ENCODE measurements at regions not wholly inside any gene's neighbourhood (a gene's known extent, or its start where the extent isn't known, plus 50 kb on each side); places are given as distances from the start of the nearest gene placed in this dataset.
"Not testable (repeated sequence)": the region's sequence is repeated elsewhere in the genome, so short reads cannot be mapped to it uniquely, and the experiment has no call there.

GRCh38 chr12:58117201-58117600, 175.8 kb downstream of the ATP23 start:
- Histone ChIP-seq H3K4me1 (ENCODE audit: low read depth) (no peaks in the 10 kb centered on the region), H3K9me3 (no peaks in the 10 kb centered on the region), H3K36me3 (ENCODE audit: low read depth) (no peaks in the 10 kb centered on the region), H3K4me3 (no peak overlapping the region)
- TF ChIP-seq, protein P1, sequence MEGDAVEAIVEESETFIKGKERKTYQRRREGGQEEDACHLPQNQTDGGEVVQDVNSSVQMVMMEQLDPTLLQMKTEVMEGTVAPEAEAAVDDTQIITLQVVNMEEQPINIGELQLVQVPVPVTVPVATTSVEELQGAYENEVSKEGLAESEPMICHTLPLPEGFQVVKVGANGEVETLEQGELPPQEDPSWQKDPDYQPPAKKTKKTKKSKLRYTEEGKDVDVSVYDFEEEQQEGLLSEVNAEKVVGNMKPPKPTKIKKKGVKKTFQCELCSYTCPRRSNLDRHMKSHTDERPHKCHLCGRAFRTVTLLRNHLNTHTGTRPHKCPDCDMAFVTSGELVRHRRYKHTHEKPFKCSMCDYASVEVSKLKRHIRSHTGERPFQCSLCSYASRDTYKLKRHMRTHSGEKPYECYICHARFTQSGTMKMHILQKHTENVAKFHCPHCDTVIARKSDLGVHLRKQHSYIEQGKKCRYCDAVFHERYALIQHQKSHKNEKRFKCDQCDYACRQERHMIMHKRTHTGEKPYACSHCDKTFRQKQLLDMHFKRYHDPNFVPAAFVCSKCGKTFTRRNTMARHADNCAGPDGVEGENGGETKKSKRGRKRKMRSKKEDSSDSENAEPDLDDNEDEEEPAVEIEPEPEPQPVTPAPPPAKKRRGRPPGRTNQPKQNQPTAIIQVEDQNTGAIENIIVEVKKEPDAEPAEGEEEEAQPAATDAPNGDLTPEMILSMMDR (IDR thresholded peaks at IDR 0.05) = no peak
- intact Hi-C loops (cut with DNase I, micrococcal nuclease) = no loop called here
- ATAC-seq (no peak), DNase-seq (no peak)

- H3K36me3 ChIP-seq (ENCODE audit: low read depth) = no peaks in the 10 kb centered on the region
- no peak for ATAC-seq
- DNase-seq = no peak
- intact Hi-C loops (cut with DNase I, micrococcal nuclease) = no loop called here
- no peaks in the 10 kb centered on the region for H3K4me1 ChIP-seq (ENCODE audit: low read depth)
- no peaks in the 10 kb centered on the region for H3K9me3 ChIP-seq
- TF ChIP-seq, protein P1 (IDR thresholded peaks at IDR 0.05) = no peak
- no peak overlapping the region for H3K4me3 ChIP-seq
Measured at GRCh38 chr12:58117667-58118066, 176.3 kb downstream of the ATP23 start.

DNA sequence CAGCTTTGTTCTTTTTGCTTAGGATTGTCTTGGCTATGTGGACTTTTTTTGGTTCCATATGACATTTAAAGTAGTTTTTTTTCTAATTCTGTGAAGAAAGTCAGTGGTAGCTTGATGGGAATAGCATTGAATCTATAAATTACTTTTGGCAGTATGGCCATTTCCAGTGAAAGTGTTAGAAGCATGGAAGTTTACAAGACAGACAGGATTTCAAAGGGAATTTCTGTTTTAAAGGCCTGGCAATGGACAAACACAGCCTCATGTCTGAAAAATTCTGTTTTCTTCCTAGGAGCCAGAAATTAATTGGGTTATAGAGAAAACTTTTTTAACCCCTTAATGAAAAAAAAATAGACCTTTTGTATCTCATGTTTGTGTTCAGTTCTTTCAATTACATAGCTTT, 184.4 kb downstream of the ATP23 start:
- DNase-seq; H3K4me3 ChIP-seq; H3K9me3 ChIP-seq; H3K4me1 ChIP-seq (ENCODE audit: low read depth); ATAC-seq; intact Hi-C loops (cut with DNase I, micrococcal nuclease); H3K36me3 ChIP-seq (ENCODE audit: low read depth): not testable (repeated sequence)

DNA sequence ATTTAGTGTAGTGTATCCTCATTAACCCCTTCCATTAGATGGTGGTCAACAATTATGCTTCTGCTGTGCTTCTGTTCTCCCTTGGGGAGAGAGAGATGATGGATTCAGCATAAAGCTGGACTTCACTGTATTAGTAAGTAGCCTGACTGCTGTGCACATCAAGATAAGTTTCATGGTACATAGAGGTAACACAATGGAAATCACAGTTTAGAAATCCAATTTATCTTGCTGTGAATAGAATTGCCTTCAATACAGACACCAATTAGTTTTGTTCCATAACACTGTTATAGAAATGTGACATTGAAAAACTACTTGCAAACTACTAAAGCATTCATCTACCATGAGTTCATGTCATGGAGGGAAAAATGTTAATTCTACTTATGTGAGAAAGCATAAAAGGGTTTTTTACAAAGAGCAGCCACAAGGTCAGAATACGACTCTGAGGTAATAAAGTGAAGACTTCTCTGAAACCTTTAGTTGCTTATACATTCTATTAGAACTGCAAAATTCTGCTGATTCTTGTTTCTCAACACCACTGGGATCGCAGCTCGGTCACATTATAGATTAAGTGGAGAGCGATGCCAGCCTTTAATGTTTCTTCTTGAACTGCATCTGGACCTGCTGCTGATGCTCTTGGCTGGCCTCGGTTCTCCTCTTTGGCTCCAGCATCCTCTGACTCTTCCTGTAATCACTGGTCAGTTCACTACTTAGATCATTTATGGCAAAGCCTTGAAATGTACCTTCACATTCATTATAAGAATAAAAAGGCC, 190.8 kb downstream of the ATP23 start:
- TF ChIP-seq, protein P1 (IDR thresholded peaks at IDR 0.05) = no peak
- Histone ChIP-seq H3K4me1 (ENCODE audit: low read depth) (no peaks in the 10 kb centered on the region), H3K9me3 (no peaks in the 10 kb centered on the region), H3K36me3 (ENCODE audit: low read depth) (no peaks in the 10 kb centered on the region), H3K4me3 (no peak overlapping the region)
- ATAC-seq (no peak), DNase-seq (no peak)
- intact Hi-C loops (cut with DNase I, micrococcal nuclease) = no loop called here

- TF ChIP-seq, protein P1 (IDR thresholded peaks at IDR 0.05) = no peak
- H3K9me3 ChIP-seq = no peaks in the 10 kb centered on the region
Measured at GRCh38 chr12:58138424-58138823, 197.1 kb downstream of the ATP23 start.

DNA sequence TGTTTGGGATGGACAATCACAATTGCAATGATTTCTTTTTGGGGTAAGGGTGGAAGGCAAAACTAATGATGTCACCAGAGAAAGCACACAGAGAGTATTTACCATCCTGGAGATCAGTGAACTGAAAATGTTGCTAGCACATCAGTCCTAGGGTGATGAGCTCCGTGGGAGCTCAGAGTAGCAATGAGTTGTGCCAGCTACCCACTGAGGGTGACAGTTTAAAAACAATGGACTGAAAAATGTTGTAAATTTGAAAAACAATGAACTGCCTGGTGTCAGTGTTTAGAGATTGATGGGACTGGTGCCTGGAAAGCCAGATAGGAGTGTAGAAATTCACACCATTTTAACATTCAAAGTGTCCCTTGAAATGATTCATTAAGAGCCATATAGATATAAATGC, 198.5 kb downstream of the ATP23 start:
- no peak for ATAC-seq
- no peaks in the 10 kb centered on the region for H3K4me1 ChIP-seq (ENCODE audit: low read depth)
- no peak overlapping the region for H3K4me3 ChIP-seq
- intact Hi-C loops (cut with DNase I, micrococcal nuclease) = no loop called here
- TF ChIP-seq, protein P1 (IDR thresholded peaks at IDR 0.05) = no peak
- DNase-seq = no peak
- H3K9me3 ChIP-seq = no peaks in the 10 kb centered on the region
- H3K36me3 ChIP-seq (ENCODE audit: low read depth) = no peaks in the 10 kb centered on the region

More at GRCh38 chr12:58138424-58138823, 197.1 kb downstream of the ATP23 start:
- Histone ChIP-seq H3K4me1 (ENCODE audit: low read depth) (no peaks in the 10 kb centered on the region), H3K36me3 (ENCODE audit: low read depth) (no peaks in the 10 kb centered on the region), H3K4me3 (no peak overlapping the region)
- no peak for ATAC-seq
- no peak for DNase-seq
- intact Hi-C loops (cut with DNase I, micrococcal nuclease) = no loop called here
